ENCODE measurements at regions not wholly inside any gene's neighbourhood (a gene's known extent, or its start where the extent isn't known, plus 50 kb on each side); places are given as distances from the start of the nearest gene placed in this dataset.

- DNase-seq (ENCODE audit: low spot score): no peak
These were observed 294.9 kb upstream of the SYT4 start for GRCh38 chr18:43572163-43572562.

DNA sequence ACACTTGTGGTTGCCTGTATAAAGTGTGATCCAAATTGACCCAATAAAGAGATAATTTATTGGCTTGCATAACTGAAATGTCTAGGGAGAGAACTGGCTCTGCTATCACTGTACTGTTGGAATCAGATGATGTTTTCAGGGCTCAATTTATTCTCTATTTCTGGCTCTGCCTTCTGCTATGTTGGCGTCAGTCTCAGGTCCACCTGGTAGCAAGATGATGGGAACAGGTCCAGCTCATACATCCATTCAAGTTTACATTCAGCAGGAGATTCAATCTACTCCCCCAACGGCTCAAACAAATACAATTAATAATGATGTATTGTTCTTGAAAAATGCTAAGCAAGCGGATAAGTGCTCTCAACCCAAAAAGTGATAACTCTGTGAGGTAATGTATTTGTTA is 297.7 kb upstream of the SYT4 start:
- no peak for DNase-seq (ENCODE audit: low spot score)

DNA sequence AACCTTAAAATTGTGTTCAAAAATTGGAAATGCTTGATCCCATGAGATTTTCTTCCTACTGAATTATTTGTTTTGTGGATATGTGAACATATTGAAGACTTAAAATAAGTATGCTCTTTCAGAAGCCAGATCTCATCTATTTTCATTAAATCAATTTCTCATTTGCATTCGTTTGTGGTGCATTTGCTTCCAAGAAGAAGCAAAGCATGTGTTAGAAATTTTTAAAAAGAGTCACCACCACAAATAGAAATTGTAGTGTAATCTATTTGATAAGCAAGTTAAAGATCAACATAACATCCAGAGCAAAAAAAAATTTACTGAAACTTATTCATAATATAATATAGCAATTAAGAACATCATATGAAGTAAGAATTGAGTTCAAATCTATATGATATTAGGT is 300.9 kb upstream of the SYT4 start:
- DNase-seq (ENCODE audit: low spot score): no peak

- DNase-seq (ENCODE audit: low spot score): no peak
These were observed 301.4 kb upstream of the SYT4 start for GRCh38 chr18:43578706-43579105.

DNA sequence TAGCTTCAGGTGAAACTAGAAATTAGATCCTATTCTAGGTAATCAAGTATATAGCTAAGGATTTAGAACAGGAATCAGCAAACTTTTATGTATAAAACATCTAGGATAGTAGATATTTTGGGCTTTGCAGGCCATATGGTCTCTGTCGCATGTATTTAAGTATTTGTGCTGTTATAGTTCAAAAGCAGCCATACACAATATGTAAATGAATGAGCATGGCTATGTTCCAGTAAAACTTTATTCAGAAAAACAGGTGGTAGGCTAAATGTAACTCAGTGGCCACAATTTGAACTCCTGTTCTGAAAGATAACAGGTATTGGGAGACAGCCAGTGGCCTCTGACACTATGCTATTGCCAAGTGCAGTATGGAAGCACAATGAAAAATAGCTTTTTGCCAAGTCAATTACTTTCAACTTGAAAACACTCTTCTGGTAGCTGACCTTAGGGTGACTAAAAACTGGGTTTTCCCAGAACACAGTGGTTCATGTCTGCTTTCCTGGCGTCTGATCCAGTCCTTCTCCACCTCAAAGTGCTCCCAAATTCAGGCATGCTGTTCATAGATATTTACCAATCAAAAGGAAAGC is 304.7 kb upstream of the SYT4 start:
- DNase-seq (ENCODE audit: low spot score): no peak

GRCh38 chr18:43587538-43588153 is 310.4 kb upstream of the SYT4 start:
- peak; percentile 11 for DNase-seq (ENCODE audit: low spot score)

DNA sequence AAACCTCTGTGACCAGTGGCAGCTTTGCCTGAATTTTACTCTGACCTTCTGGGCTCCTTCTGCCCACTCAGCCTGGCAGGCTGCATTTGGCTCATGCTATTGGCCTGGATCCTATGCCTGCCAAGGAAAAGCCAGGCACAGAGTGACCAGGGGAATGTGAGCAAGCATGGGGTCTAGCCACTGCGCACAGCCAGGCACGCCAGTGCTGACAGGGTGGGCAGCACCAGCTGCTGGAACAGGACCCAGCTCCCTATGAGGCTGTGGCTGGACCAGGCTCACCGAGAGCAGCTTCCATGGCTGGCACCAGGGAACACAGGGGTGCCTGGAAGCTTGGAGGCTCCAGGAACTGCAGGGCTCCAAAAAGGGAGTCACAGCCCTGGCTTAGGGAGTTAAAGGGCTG is 311.5 kb upstream of the SYT4 start:
- no peak for DNase-seq (ENCODE audit: low spot score)

DNA sequence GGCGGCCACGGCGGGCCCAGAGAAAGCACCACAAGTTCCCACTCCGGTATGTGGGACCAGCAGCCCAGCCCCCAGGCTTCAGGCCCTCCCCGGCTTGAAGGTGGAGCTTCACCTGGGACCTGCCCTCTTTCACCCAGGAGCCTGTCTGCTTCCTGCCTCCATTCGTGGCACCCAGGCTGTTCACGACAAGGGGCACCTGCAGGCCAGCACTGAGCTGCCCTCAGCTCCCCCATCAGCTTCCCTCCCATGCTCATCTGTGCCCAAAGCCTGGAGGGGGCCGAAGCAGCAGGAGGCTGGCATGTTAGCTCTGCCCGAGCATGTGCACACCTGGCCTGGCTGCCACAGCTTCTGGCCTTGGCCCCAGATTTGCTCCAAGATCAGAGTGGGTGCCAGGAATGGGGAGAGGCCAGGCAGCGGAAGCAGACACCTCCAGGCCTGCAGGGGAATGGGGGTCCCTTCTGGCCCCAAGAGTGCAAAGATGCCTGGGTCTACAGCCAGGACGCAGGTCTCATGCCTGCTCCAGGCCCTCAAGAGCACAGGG is 312.4 kb upstream of the SYT4 start:
- DNase-seq (ENCODE audit: low spot score): no peak

GRCh38 chr18:43590182-43590903 is 313.1 kb upstream of the SYT4 start:
- peak; percentile 1 for DNase-seq (ENCODE audit: low spot score)

DNA sequence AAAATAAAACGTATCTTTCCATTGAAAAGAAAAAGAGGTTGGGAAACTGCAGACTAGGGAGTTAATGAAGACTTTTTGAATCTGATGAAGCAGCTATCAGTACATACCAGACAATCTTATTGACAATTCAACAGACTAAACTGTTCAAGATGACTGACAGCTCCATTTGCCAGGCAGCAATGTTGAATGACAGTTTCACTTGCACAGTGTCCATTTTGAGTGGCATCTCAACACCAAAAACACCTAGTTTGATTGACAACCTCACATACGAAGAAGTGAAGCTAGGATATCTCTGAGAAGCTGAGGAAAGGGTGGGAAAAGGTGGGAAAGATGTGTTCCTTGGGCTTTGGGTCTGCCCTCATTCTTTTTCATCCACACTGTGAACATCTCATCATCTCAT is 315.0 kb upstream of the SYT4 start:
- no peak for DNase-seq (ENCODE audit: low spot score)

DNA sequence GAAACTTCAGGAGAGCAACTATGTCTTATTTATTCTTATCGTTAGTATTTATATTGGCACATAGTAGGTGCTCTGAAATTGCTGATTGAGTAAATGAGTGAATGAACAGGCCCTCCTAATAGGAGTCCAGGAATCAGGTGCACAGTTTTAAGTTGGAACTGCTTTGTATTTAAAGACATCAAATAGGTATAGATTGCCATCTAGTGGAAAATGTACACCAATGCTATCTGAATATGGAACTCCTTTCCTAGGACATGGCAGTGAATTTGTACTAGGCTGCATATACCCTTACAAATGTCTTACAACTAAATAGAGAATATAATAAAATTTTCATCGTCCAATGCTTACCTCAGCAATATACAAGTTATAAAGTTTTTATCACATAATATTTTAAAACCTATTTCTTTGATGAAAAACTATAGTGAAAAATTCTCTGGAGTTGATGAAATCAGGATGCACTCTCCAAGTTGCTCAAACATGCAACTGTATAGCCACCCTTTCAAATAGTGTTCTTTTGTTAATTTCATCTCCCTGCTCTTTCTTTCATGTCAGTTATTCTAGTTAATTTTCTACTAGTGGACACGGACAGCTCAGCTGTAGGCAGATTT is 318.9 kb upstream of the SYT4 start:
- peak; percentile 16 for DNase-seq (ENCODE audit: low spot score)

DNA sequence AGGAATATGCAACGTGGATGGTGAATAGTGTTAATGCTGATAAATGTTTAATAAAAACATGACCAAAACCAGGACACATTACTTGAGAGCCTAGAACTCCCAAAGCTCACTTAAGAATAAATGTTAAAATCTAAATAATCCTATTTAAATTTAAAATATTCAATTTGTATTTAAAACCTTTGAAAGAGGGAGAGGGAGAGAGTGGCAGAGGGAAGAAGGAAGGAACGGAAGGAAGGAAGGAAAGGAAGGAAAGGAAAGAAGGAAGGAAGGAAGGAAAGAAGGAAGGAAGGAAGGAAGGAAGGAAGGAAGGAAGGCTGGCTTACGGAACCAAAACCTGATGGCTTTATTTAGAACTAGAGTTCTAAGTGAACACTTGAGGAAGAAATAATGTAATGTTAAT is 324.1 kb upstream of the SYT4 start:
- no peak for DNase-seq (ENCODE audit: low spot score)

- no peak for DNase-seq (ENCODE audit: low spot score)
These were observed 327.9 kb upstream of the SYT4 start for GRCh38 chr18:43605224-43605623.

DNA sequence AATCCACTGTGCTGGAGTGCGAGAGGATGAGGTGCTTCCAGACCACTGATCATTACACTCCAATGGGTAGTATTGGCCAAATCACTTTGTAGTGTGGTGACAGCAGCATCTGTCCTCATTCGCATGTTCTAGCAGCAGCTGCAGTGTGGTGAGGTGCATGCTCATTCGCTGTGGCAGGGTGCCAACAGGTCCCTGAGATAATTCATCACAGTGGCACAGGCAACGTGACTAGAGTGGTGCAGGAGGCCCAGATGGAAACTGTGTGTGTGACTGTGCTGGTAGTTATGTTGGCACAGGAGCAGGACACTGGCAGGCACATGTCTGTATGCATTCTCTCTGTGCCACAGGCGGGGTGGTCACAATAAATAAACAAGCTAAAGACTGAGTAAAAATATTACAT is 329.5 kb upstream of the SYT4 start:
- no peak for DNase-seq (ENCODE audit: low spot score)

DNA sequence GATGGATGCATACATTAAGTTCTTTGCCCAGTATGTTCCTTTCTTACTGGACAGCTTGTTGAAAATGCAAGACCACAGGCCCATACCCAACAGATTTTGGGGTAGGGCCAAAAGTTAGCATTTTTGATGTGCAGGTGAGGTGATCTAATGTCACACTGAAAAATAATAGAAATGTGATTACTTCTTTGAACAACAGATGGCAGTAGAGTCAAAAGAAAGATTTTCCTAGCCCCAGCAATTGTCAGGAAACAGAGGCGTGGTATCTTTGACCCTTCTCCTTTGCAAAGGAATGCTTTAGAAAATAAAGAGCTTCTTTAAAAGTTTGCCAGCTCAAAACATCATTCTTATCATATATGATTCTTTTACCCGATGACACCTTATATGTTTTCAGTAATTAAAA is 343.6 kb upstream of the SYT4 start:
- DNase-seq (ENCODE audit: low spot score): peak; percentile 8

DNA sequence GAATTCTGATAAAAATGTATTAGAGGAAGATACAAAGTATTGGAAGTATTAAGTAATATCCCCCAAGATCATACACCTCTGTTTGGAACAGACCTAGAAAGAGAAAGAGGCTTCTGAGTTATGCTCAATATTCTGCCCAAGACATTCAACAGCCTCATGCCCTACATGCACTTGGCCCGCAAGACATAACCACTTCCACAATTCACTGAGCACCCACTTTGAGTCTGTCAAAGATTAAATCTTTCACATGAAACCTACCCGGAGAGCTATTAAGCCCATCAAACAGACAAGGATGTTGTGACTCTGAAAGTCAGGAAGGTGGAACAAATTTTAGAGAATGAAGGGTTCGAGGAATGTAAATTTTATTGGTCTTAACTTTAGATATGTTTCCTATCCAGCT is 344.7 kb upstream of the SYT4 start:
- no peak for DNase-seq (ENCODE audit: low spot score)

GRCh38 chr18:43625582-43625981 is 348.3 kb upstream of the SYT4 start:
- no peak for DNase-seq (ENCODE audit: low spot score)

DNA sequence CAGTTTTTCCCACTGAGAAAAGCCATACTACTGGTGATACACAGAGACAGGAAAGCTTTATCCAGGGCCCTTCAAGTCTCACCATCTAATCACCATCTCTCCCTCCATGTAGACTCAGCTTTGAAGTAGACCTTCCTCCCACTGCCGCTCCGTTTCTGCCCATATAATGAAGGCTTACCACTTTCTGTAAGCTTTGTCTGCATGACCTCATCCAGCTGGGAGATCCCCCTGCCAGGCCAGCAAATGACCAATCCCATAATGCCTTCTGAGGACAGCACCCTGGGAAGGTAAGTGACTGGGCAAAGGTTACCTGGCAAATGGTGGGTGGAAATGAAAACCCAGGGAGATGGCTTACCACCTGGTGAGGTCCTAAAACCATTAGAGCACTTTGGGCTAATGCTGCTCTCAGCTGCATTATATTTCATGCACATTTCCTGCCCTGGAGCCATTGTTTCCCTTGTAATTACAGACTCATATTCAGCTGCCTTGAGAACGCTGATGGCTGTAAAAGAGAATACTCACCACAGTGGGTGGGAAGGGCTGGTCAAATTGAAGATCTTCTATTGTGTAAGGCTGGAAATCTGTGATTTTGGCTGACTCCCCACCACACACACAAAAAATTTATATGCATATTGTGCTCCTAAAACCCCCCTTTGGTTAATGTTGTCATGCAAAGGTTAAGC is 350.7 kb upstream of the SYT4 start:
- no peak for DNase-seq (ENCODE audit: low spot score)

GRCh38 chr18:43634994-43635393 is 357.7 kb upstream of the SYT4 start:
- no peak for DNase-seq (ENCODE audit: low spot score)

DNA sequence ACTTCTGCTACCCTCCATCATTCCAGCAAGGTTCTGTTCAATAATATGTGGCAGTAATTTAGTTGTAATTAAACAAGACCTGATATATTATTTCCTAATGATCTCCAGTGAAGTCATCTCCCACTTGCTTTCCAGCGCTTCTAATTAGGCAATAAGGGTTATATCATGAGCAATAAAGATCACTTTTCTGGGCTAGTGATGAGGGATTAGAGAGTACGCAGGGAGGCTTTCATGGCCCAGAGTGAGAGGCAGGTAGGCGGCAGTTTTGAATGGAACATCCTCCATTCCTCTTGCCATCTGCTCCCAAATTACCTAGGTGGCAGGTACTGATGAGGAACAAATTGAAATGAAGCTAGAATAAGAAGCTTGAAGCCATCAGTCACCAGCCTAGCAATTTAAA is 358.1 kb upstream of the SYT4 start:
- no peak for DNase-seq (ENCODE audit: low spot score)

DNA sequence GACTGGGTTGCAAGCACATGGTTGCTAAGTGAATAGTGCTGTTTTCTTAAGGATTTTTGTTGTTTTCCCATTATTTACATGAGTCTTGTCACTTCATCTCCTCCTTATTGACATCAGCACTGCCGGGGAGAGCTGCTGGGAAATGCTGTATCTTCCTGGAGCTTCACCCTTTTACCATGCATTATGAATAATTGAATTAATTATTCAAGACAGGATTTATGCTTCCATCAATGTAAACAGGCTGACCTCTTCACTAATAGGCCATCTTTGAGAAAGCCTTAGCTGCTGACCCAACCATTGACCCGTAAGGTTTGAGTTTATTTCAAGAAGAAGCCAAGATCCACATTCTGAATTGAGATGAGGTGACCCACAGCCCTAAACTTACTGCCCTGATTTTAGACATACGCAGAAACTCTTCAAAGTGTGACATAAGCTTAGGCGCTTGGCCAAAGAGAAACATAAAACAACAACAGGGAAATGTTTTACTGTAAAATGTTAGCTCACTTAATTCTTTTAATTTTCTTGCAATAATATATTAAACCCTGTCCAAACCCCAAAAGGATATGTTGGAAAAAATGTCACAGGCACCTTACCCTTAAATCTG is 365.5 kb upstream of the SYT4 start:
- no peak for DNase-seq (ENCODE audit: low spot score)

DNA sequence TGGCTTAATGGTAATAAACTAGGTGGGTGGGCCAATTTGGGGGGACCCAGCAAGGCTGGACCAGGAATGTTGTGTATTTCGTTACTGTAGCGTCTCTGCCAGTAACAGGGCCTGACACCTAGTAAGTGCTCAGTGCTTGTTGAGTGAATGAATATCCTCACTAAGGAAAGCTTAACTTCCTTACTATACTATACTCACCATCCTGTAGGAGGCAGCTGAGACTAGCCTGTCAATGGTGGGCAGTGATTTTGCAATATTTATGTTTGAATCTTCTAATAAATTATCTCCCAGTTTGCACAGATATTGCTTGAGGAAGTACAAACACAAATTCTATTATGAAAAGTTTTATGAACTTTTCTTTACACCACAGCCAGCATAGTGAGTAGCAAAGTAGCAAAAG is 370.7 kb upstream of the SYT4 start:
- DNase-seq (ENCODE audit: low spot score): no peak
